ES-I3 (cell line): ENCODE measurements at regions not wholly inside any gene's neighbourhood (a gene's known extent, or its start where the extent isn't known, plus 50 kb on each side); places are given as distances from the start of the nearest gene placed in this dataset.

Experiments used
- H3K36me3 ChIP-seq: 2 replicates; pipeline ENCODE4 v1.6.1; 2013; ENCODE audit warnings: mild to moderate bottlenecking, low read length, control low read depth, moderate library complexity; ENCODE audit not compliant: insufficient read depth
- H3K4me1 ChIP-seq: 2 replicates; pipeline ENCODE4 v1.6.1; 2013; ENCODE audit warnings: mild to moderate bottlenecking, control low read depth, low read length; ENCODE audit not compliant: insufficient read depth
- H3K9ac ChIP-seq: 2 replicates; pipeline ENCODE4 v1.6.1; 2013; ENCODE audit warnings: low read depth, mild to moderate bottlenecking, low read length, moderate library complexity
- H3K9me3 ChIP-seq: 2 replicates; pipeline ENCODE4 v1.6.1; 2013; ENCODE audit warnings: mild to moderate bottlenecking, low read length, moderate library complexity; ENCODE audit not compliant: control insufficient read depth, insufficient read depth

DNA sequence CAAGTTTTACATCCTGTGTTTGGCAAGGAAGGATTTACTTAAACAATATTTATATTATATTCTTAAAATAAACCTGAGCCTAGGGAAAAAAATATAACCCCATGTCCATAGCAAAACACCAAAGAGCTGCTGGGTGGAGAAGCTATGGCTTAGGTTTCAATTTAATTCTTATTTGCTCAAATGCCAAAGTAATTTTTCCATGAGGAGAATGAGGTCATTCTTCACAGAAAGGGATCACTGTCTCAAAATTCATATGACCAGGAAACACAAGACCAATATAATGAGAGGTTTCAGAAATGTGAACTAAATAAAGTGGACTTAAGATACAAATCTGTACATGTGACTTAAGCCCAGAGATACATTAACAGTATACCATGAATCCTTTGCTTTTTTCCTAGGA is 195.0 kb downstream of the PHLDA1 start:
- H3K9me3 ChIP-seq, result no peaks in the 10 kb centered on the region
- no peak overlapping the region for H3K9ac ChIP-seq
- H3K36me3 ChIP-seq, result no peaks in the 10 kb centered on the region
- H3K4me1 ChIP-seq, result no peaks in the 10 kb centered on the region

DNA sequence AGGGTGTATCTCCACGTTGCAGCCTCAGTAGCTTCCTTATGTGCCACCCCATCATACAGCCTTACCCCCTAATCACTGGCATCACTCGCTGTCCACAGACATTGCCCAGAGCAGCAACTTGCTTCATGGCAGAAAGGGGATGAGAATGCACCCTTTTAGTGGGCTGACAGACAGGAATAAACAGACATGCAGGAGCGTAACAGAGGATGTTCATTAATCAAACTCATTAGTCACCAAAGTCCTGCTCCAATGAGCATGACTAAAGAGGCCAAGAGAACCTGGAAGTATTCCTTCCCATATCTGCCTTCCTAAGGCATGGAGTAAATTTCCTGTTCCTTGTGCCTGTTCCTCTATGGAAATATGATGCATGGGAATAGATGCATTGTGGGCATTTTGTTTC is 197.0 kb downstream of the PHLDA1 start:
- Histone ChIP-seq H3K36me3 (no peaks in the 10 kb centered on the region), H3K9ac (no peak overlapping the region), H3K9me3 (no peaks in the 10 kb centered on the region), H3K4me1 (0 out of 2 replicates have a peak, but pooled peaks cover 4% of the 10 kb centered on the region)

DNA sequence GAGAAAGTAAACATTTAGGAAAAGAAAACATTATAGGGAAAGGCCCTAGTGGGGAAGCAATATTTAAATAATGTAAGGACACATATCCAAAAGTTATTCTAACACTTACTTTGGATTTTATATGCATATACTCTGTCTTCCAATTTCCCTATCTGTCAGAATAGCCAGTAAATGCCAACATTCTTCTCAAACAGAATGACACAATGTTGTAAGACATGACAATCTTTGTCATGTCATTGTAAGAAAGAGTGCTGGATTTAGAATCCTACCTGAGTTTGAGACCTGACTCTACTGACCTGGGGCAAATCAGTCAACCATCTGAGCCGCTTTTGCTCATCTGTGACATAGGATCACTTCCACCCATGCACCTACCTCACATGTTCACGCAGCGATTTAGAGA is 198.3 kb downstream of the PHLDA1 start:
- no peak overlapping the region for H3K9ac ChIP-seq
- no peaks in the 10 kb centered on the region for H3K9me3 ChIP-seq
- H3K36me3 ChIP-seq, result no peaks in the 10 kb centered on the region
- H3K4me1 ChIP-seq, result 0 out of 2 replicates have a peak, but pooled peaks cover 4% of the 10 kb centered on the region

DNA sequence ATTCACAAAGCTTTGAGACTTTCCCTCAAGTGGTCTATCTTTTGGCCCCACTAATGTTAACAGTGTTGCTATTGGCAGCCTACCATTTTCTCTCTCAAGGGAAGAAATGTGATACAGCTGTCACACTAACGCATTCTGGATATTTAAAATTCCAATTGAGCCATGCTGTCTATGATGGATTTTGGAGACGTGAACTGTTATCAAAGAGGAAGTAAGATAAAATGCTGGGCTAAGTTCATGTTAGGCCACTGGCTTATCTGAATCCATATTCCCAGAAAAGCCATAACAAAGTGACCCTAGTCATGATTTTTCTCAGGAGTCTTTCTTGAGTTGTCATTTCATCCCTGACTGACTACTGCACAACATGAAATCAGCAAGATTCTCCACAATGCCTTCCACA is 200.2 kb downstream of the PHLDA1 start:
- H3K36me3 ChIP-seq, result no peaks in the 10 kb centered on the region
- no peaks in the 10 kb centered on the region for H3K9me3 ChIP-seq
- no peak overlapping the region for H3K9ac ChIP-seq
- 0 out of 2 replicates have a peak, but pooled peaks cover 4% of the 10 kb centered on the region for H3K4me1 ChIP-seq

DNA sequence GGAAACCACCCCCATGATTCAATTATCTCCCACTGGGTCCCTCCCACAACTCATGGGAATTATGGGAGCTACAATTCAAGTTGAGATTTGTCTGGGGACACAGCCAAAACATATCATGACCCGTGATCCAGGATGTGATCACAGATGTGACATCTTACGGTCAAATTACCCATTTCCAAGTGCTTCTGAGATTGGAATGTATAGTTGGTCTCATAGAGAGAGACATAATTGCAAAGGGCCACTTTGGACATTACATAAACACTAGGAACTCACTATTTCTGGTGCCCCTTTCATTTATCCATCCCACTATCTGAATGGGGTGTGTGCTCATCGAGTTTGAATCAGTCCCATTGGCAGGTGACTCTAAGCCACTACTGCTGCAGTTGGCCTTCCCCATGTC is 204.5 kb downstream of the PHLDA1 start:
- no peaks in the 10 kb centered on the region for H3K36me3 ChIP-seq
- H3K9me3 ChIP-seq, result no peaks in the 10 kb centered on the region
- 0 out of 2 replicates have a peak, but pooled peaks cover 4% of the 10 kb centered on the region for H3K4me1 ChIP-seq
- H3K9ac ChIP-seq, result no peak overlapping the region

GRCh38 chr12:75825686-75826085 is 205.9 kb downstream of the PHLDA1 start:
- Histone ChIP-seq H3K9ac (no peak overlapping the region), H3K9me3 (no peaks in the 10 kb centered on the region), H3K4me1 (peaks cover 8% of the 10 kb centered on the region; the same call in 1 of the 2 replicates)

DNA sequence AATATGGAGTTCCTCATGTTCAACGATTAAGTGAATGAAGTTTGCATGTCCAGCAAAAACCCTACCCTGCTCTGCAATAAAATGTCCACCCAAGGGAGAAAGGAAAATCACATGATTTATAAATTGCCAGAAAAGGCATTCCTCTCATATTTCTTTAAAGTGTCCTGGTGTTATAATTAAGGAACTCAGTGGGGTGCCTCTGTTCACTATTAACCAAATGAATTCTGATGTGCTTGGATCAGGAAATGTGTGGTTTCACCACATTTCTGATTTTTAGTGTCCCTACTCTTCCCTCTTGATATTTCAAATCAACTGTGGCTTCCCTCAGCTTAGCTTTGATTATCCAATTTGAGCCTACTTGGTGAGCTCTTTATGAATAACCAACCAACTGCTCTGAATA is 208.1 kb downstream of the PHLDA1 start:
- H3K9me3 ChIP-seq, result no peaks in the 10 kb centered on the region
- H3K4me1 ChIP-seq, result peaks cover 13% of the 10 kb centered on the region; the same call in 1 of the 2 replicates
- H3K36me3 ChIP-seq, result no peaks in the 10 kb centered on the region
- no peak overlapping the region for H3K9ac ChIP-seq

More at GRCh38 chr12:75825686-75826085, 205.9 kb downstream of the PHLDA1 start:
- no peaks in the 10 kb centered on the region for H3K36me3 ChIP-seq

DNA sequence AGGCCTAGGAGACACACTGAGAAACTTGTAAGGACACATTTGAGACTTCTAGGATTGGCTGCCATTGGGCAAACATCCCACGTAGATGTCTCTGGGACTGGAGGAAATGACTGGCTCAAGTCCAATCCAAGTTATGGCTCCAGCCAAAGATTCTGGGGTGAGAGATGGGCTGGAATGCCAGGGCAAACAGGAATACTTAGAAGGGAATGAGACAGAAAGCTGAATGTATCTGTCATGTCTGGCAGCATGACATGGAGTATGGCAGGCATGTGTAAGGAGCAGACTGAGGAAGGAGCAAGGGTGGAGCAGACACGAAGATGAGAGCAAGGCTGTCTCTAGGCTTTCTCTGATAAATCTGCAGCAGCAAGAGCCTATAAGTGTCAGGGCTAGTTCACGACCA is 209.2 kb downstream of the PHLDA1 start:
- no peaks in the 10 kb centered on the region for H3K36me3 ChIP-seq
- H3K9ac ChIP-seq, result no peak overlapping the region
- no peaks in the 10 kb centered on the region for H3K9me3 ChIP-seq
- peaks cover 13% of the 10 kb centered on the region; the same call in 1 of the 2 replicates for H3K4me1 ChIP-seq

DNA sequence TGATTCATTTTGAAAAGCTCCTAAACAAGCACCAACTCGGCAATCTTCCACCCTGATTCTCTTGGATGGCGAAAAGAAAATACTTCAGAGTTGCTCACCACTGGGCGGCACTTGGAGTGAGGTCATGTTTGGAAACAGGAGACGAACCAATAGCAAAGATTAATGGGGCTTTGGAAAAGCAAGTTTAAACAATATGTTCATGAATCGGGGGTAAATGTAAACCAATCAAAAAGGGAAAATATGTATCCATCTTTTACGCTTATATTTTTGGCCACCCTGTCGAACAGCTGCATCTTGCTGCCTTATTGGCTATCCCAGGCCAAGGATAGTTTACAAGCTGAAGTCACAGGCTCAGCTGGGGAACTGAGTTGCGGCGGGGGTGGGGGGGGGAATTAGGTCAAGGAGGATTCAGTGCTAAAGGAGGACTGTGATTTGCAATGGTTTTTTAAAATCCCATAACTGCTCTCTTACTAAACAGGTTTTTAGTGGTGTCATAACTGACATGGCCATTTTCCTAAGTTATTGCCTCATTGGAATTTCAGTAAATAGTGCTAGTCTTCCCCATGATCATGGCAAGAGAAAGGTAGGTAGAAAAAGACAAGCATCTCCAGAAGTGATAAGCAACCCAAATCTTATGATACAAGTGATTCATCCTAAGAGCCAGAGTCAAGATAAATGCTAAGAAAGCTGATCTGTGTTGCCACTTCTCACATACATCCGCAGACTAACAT is 210.6 kb downstream of the PHLDA1 start:
- peaks cover 13% of the 10 kb centered on the region; the same call in 1 of the 2 replicates for H3K4me1 ChIP-seq
- no peaks in the 10 kb centered on the region for H3K36me3 ChIP-seq
- no peak overlapping the region for H3K9ac ChIP-seq
- H3K9me3 ChIP-seq, result no peaks in the 10 kb centered on the region

DNA sequence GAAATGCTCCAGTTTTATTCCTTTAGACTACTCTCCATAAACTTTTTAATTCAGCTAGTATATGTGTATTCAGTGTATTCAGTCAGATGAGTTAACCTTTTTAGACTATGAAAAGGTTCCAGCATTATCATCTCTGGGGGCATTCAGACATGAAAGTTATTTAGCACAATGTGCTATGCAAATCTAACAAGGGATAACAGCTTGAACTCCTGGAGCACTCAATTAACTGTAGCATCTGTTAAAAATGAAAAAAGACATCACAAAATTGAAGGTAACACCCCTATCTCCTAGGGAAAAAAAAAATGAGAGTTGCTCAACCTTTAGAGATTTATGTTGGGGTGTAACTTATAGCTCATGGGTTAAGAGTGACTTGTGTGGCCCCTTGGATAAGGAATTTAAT is 211.5 kb downstream of the PHLDA1 start:
- Histone ChIP-seq H3K9ac (no peak overlapping the region), H3K9me3 (no peaks in the 10 kb centered on the region), H3K4me1 (peaks cover 13% of the 10 kb centered on the region; the same call in 1 of the 2 replicates), H3K36me3 (no peaks in the 10 kb centered on the region)

DNA sequence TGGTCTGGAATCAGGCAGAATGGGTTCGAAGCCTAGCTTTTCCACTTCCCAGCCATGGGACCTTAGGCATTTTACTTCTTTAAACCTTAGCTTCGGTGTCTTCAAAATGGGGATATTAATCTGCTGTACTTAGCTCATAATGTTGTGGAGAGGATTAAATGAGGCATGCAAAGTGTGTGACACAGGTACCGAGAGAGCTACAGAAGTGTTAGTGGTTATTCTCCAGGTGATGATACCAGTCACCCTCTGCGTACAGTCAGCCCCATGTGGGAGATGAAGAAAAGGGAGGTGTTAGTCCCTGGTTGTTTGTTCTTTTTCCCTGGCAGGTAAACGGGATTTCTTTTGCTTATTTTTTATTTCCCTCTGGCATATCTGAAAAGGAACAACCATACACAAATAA is 212.1 kb downstream of the PHLDA1 start:
- no peaks in the 10 kb centered on the region for H3K36me3 ChIP-seq
- no peaks in the 10 kb centered on the region for H3K9me3 ChIP-seq
- H3K9ac ChIP-seq, result no peak overlapping the region
- H3K4me1 ChIP-seq, result peaks cover 18% of the 10 kb centered on the region

GRCh38 chr12:75818863-75819262 is 212.7 kb downstream of the PHLDA1 start:
- Histone ChIP-seq H3K9ac (no peak overlapping the region), H3K9me3 (no peaks in the 10 kb centered on the region), H3K36me3 (no peaks in the 10 kb centered on the region), H3K4me1 (peaks cover 18% of the 10 kb centered on the region)

DNA sequence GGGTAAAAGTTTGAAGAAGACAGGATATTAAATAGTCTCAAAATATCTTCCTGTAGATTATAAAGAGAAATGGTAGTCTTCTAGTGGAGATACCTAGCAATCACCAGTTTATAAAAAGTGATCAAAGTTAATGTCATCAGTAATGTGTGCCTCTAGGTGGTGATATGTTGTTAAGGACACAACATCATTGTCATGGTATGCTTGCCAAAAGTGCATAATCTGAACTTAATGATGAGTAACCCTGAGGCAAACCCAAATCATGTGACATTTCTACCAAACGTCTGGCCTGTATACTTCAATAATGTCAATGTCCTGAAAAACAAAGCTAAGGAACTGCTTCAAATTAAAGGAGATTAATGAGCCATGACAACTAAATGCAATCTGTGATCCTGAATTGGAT is 214.7 kb downstream of the PHLDA1 start:
- H3K9ac ChIP-seq, result no peak overlapping the region
- H3K36me3 ChIP-seq, result no peaks in the 10 kb centered on the region
- no peaks in the 10 kb centered on the region for H3K9me3 ChIP-seq
- H3K4me1 ChIP-seq, result peaks cover 29% of the 10 kb centered on the region

GRCh38 chr12:75815756-75816155 is 215.8 kb downstream of the PHLDA1 start:
- Histone ChIP-seq H3K9ac (no peak overlapping the region), H3K9me3 (no peaks in the 10 kb centered on the region), H3K4me1 (peaks cover 26% of the 10 kb centered on the region), H3K36me3 (no peaks in the 10 kb centered on the region)
